ENCODE measurements at regions not wholly inside any gene's neighbourhood (a gene's known extent, or its start where the extent isn't known, plus 50 kb on each side); places are given as distances from the start of the nearest gene placed in this dataset.

GRCh38 chr4:42724451-42724850, 67.5 kb upstream of the ATP8A1 start:
- intact Hi-C loops (cut with micrococcal nuclease) = no loop called here
- H3K9ac ChIP-seq (ENCODE audit: low read length) = no peak overlapping the region
- no peak overlapping the region for H3K27ac ChIP-seq (ENCODE audit: low read length in 2 of 2)
- DNase-seq (no peak), ATAC-seq (ENCODE audit: low read depth) (no peak)
- H3K4me2 ChIP-seq (replicated peaks; ENCODE audit: low read depth, low read length, poor library complexity, severe bottlenecking) = no peak overlapping the region
- no peak overlapping the region for H2AFZ ChIP-seq (ENCODE audit: insufficient read depth, low read depth, low read length, poor library complexity, severe bottlenecking)
- no peaks in the 10 kb centered on the region for H3K27me3 ChIP-seq (replicated peaks in 1 of 4; ENCODE audit: control extremely low read depth in 1 of 4, control insufficient read depth in 3 of 4, insufficient read depth in 4 of 4, low read length in 3 of 4)
- H3K9me3 ChIP-seq (ENCODE audit: control extremely low read depth in 1 of 3, control insufficient read depth in 2 of 3, insufficient read depth in 1 of 3, low read length in 2 of 3) = peaks cover 0 to 6% (median 6%) of the 10 kb centered on the region in 3 donors
- TF ChIP-seq EZH2 (IDR thresholded peaks at IDR 0.05; ENCODE audit: borderline replicate concordance, insufficient read depth, low read depth, low read length, poor library complexity, severe bottlenecking) = no peak
- TF ChIP-seq CTCF (IDR thresholded peaks at IDR 0.05) = no peak
- ChIA-PET POLR2A (no interaction called here), CTCF (no interaction called here)
- Mint-ChIP-seq H3K4me1 (no peaks in the 10 kb centered on the region), H3K4me3 (no peak overlapping the region), H3K27me3 (no peaks in the 10 kb centered on the region), H3K9me3 (ENCODE audit: insufficient read depth) (peaks cover 9% of the 10 kb centered on the region), H3K27ac (no peak overlapping the region)
- H4K20me1 ChIP-seq (ENCODE audit: control insufficient read depth, insufficient read depth, low read length, poor library complexity, severe bottlenecking) = no peaks in the 10 kb centered on the region
- H3K4me1 ChIP-seq (ENCODE audit: control insufficient read depth in 2 of 2, insufficient read depth in 2 of 2, low read length in 2 of 2) = no peaks in the 10 kb centered on the region
- WGBS (ENCODE audit: insufficient coverage) = 78% methylated on average over 2 of the region's 3 CpGs
- H3K4me3 ChIP-seq (ENCODE audit: control extremely low read depth in 1 of 5, extremely low read depth in 1 of 5, insufficient read depth in 1 of 5, low read depth in 2 of 5, low read length in 4 of 5) = no peak overlapping the region
- no peaks in the 10 kb centered on the region for H3K36me3 ChIP-seq (replicated peaks in 1 of 2; ENCODE audit: control extremely low read depth in 1 of 2, control insufficient read depth in 1 of 2, extremely low read depth in 1 of 2, insufficient read depth in 2 of 2, low read length in 1 of 2)
- no peaks in the 10 kb centered on the region for H3K79me2 ChIP-seq (ENCODE audit: control insufficient read depth, insufficient read depth, low read length)

- H3K9me3 ChIP-seq (ENCODE audit: control extremely low read depth in 1 of 3, control insufficient read depth in 2 of 3, insufficient read depth in 1 of 3, low read length in 2 of 3) = peaks cover 0 to 2% (median 0%) of the 10 kb centered on the region in 3 donors
- Mint-ChIP-seq H3K27ac (no peak overlapping the region), H3K4me1 (no peaks in the 10 kb centered on the region), H3K4me3 (no peak overlapping the region), H3K27me3 (no peaks in the 10 kb centered on the region), H3K9me3 (ENCODE audit: insufficient read depth) (no peaks in the 10 kb centered on the region)
- TF ChIP-seq EZH2 (IDR thresholded peaks at IDR 0.05; ENCODE audit: borderline replicate concordance, insufficient read depth, low read depth, low read length, poor library complexity, severe bottlenecking) (no peak), CTCF (IDR thresholded peaks at IDR 0.05) (no peak)
- no peaks in the 10 kb centered on the region for H3K79me2 ChIP-seq (ENCODE audit: control insufficient read depth, insufficient read depth, low read length)
- H3K27me3 ChIP-seq (replicated peaks in 1 of 4; ENCODE audit: control extremely low read depth in 1 of 4, control insufficient read depth in 3 of 4, insufficient read depth in 4 of 4, low read length in 3 of 4) = no peaks in the 10 kb centered on the region
- ATAC-seq (ENCODE audit: low read depth) (no peak), DNase-seq (no peak)
- no peak overlapping the region for H3K4me3 ChIP-seq (ENCODE audit: control extremely low read depth in 1 of 5, extremely low read depth in 1 of 5, insufficient read depth in 1 of 5, low read depth in 2 of 5, low read length in 4 of 5)
- ChIA-PET POLR2A (no interaction called here), CTCF (interaction anchor here (1.0 kb wide), 1 partner anchor 152 kb away, joined by 3 read pairs; no protein-coding TSS in a partner anchor)
- WGBS (ENCODE audit: insufficient coverage) = no CpG with 5 or more reads among the region's 1 CpG
- no peaks in the 10 kb centered on the region for H3K36me3 ChIP-seq (replicated peaks in 1 of 2; ENCODE audit: control extremely low read depth in 1 of 2, control insufficient read depth in 1 of 2, extremely low read depth in 1 of 2, insufficient read depth in 2 of 2, low read length in 1 of 2)
- intact Hi-C loops (cut with micrococcal nuclease) = no loop called here
- no peak overlapping the region for H3K9ac ChIP-seq (ENCODE audit: low read length)
- H3K27ac ChIP-seq (ENCODE audit: low read length in 2 of 2) = no peak overlapping the region
- H3K4me2 ChIP-seq (replicated peaks; ENCODE audit: low read depth, low read length, poor library complexity, severe bottlenecking) = no peak overlapping the region
- H3K4me1 ChIP-seq (ENCODE audit: control insufficient read depth in 2 of 2, insufficient read depth in 2 of 2, low read length in 2 of 2) = no peaks in the 10 kb centered on the region
- no peaks in the 10 kb centered on the region for H4K20me1 ChIP-seq (ENCODE audit: control insufficient read depth, insufficient read depth, low read length, poor library complexity, severe bottlenecking)
- H2AFZ ChIP-seq (ENCODE audit: insufficient read depth, low read depth, low read length, poor library complexity, severe bottlenecking) = no peak overlapping the region
These were observed 63.6 kb upstream of the ATP8A1 start for GRCh38 chr4:42720533-42720932.

Measured in B cell (primary cell).